B cell (primary cell): ENCODE measurements at regions not wholly inside any gene's neighbourhood (a gene's known extent, or its start where the extent isn't known, plus 50 kb on each side); places are given as distances from the start of the nearest gene placed in this dataset.

Experiments used
- ATAC-seq: fragments of 200-7000 bp; cut with Tn5 transposase; one replicate; pipeline ENCODE4 v1.10.0; 2021; ENCODE audit warnings: low read depth, mild to moderate bottlenecking, moderate number of reproducible peaks, moderate library complexity
- CTCF ChIA-PET: fragments of 350-600 bp; sonication (Branson Sonifier 250); formaldehyde crosslinking; loops from one replicate; lab custom pipeline; 2021; ENCODE audit warnings: antibody characterized with exemption, inconsistent platforms; lab: Charles Lee
- POLR2A ChIA-PET: fragments of 350-600 bp; sonication (Branson Sonifier 250); formaldehyde crosslinking; loops from one replicate; lab custom pipeline; 2021; ENCODE audit warnings: antibody characterized with exemption; lab: Charles Lee
- DNase-seq: peaks from one replicate; pipeline ENCODE4 v3.0.0; 2013
- H2AFZ ChIP-seq: 2 replicates; pipeline ENCODE4 v1.6.1; 2012; ENCODE audit warnings: mild to moderate bottlenecking, low read depth, low read length; ENCODE audit not compliant: insufficient read depth, poor library complexity, severe bottlenecking
- H3K27ac ChIP-seq, 2 donors: 1 replicate in 1 of 2; 2 replicates in 1 of 2; pipeline ENCODE4 v1.5.1; 2012 to 2013; ENCODE audit warnings: low read length in 2 of 2, mild to moderate bottlenecking in 2 of 2, moderate library complexity in 1 of 2
- H3K27me3 ChIP-seq, 4 experiments: fragments of 200-600 bp in 1 of 4; sonication (generic) in 1 of 4; replicated peaks in 1 of 4; 1 replicate in 2 of 4; 2 replicates in 2 of 4; pipeline versions ENCODE4 v1.6.1 to v1.7.0; 2013 to 2016; ENCODE audit warnings: low read length in 3 of 4, mild to moderate bottlenecking in 2 of 4, mixed read lengths in 1 of 4, moderate library complexity in 1 of 4; ENCODE audit not compliant: insufficient read depth in 4 of 4, control insufficient read depth in 3 of 4; ENCODE audit errors: control extremely low read depth in 1 of 4
- H3K36me3 ChIP-seq, 2 experiments: replicated peaks in 1 of 2; 1 replicate in 1 of 2; 2 replicates in 1 of 2; pipeline versions ENCODE4 v1.6.1 to v1.7.1; 2013; ENCODE audit warnings: low read length in 1 of 2; ENCODE audit not compliant: insufficient read depth in 2 of 2, control insufficient read depth in 1 of 2; ENCODE audit errors: control extremely low read depth in 1 of 2, extremely low read depth in 1 of 2
- H3K4me1 ChIP-seq, 2 donors: fragments of 200-600 bp in 1 of 2; sonication (generic) in 1 of 2; 1 replicate in 1 of 2; 2 replicates in 1 of 2; pipeline versions ENCODE4 v1.5.1 to v1.6.1; 2013 to 2017; ENCODE audit warnings: low read length in 2 of 2; ENCODE audit not compliant: control insufficient read depth in 2 of 2, insufficient read depth in 2 of 2
- H3K4me2 ChIP-seq: replicated peaks from 2 replicates; pipeline ENCODE3; 2012; ENCODE audit warnings: mild to moderate bottlenecking, low read depth, low read length; ENCODE audit not compliant: poor library complexity, severe bottlenecking
- H3K4me3 ChIP-seq, 5 experiments: fragments of 200-600 bp in 1 of 5; sonication (generic) in 1 of 5; 1 replicate in 3 of 5; 2 replicates in 2 of 5; pipeline versions ENCODE4 v1.5.1 to v1.7.0; 2011 to 2016; ENCODE audit warnings: low read length in 4 of 5, mild to moderate bottlenecking in 4 of 5, low read depth in 2 of 5, control low read depth in 1 of 5, moderate library complexity in 1 of 5; ENCODE audit not compliant: insufficient read depth in 1 of 5; ENCODE audit errors: control extremely low read depth in 1 of 5, extremely low read depth in 1 of 5
- H3K79me2 ChIP-seq: fragments of 200-600 bp; sonication (generic); one replicate; pipeline ENCODE4 v1.6.0; 2016; ENCODE audit warnings: low read length; ENCODE audit not compliant: control insufficient read depth, insufficient read depth
- H3K9ac ChIP-seq: fragments of 200-600 bp; sonication (generic); 2 replicates; pipeline ENCODE4 v1.6.1; 2017; ENCODE audit warnings: mild to moderate bottlenecking, low read length, moderate library complexity
- H3K9me3 ChIP-seq, 3 donors: one replicate each; pipeline versions ENCODE4 v1.6.1 to v1.7.1; 2013; ENCODE audit warnings: low read length in 2 of 3; ENCODE audit not compliant: control insufficient read depth in 2 of 3, insufficient read depth in 1 of 3; ENCODE audit errors: control extremely low read depth in 1 of 3
- H4K20me1 ChIP-seq: 2 replicates; pipeline ENCODE4 v1.6.0; 2012; ENCODE audit warnings: mild to moderate bottlenecking, low read length; ENCODE audit not compliant: insufficient read depth, control insufficient read depth, poor library complexity, severe bottlenecking
- H3K27ac Mint-ChIP-seq: one replicate; pipeline ENCODE4 v1.8.0; 2021; ENCODE audit warnings: mixed read lengths
- H3K27me3 Mint-ChIP-seq: one replicate; pipeline ENCODE4 v1.8.0; 2021; ENCODE audit warnings: mixed read lengths
- H3K4me1 Mint-ChIP-seq: one replicate; pipeline ENCODE4 v1.8.0; 2021; ENCODE audit warnings: mixed read lengths
- H3K4me3 Mint-ChIP-seq: one replicate; pipeline ENCODE4 v1.8.0; 2021; ENCODE audit warnings: mixed read lengths
- H3K9me3 Mint-ChIP-seq: one replicate; pipeline ENCODE4 v1.8.0; 2022; ENCODE audit warnings: mixed read lengths; ENCODE audit not compliant: insufficient read depth
- EZH2 ChIP-seq: IDR thresholded peaks from 2 replicates; pipeline ENCODE4 v1.6.1; 2012; ENCODE audit warnings: borderline replicate concordance, low read depth, mild to moderate bottlenecking, moderate library complexity, low read length; ENCODE audit not compliant: insufficient read depth, poor library complexity, severe bottlenecking
- WGBS: methylation state at CpG from one replicate; pipeline ENCODE4 v1.1.5; 2013; ENCODE audit warnings: missing lambda C conversion rate; ENCODE audit not compliant: insufficient coverage; 5-methylcytosine and 5-hydroxymethylcytosine counted together
- intact Hi-C: fragments of 100-400 bp; cut with micrococcal nuclease; formaldehyde crosslinking; loops from one replicate; pipeline ENCODE4 v1.10.0; 2022
- TF ChIP-seq, protein P1 (sequence below): fragments of 200-600 bp; IDR thresholded peaks from one replicate; pipeline ENCODE4 v1.8.0; 2022; ENCODE audit warnings: antibody characterized with exemption, mild to moderate bottlenecking

DNA sequence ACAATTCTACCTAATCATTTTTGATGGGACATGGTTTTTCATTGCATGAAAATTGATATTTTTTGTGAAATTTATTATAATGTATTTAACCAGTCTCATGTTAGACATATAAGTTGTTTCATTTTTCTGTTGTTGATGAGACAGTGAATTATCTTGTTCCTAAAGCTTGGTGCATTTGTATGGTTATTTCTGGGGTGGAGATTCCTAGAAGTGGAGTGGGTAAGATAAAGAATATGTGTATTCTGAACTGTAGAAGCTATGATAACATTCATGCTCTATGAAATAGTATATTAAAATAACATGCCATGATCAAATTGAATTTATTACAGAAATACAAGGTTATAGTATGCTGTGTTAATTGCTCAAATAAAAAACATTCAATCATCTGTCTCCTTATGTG lies 69.2 kb downstream of the BOLA3 start:
- CTCF ChIA-PET = interaction anchor here (0.7 to 1.5 kb wide), 2 partner anchors 87 to 124 kb away, joined by 3 to 4 read pairs; no protein-coding TSS in a partner anchor
- no peaks in the 10 kb centered on the region for H3K27me3 Mint-ChIP-seq
- no peak overlapping the region for H2AFZ ChIP-seq
- TF ChIP-seq, protein P1, sequence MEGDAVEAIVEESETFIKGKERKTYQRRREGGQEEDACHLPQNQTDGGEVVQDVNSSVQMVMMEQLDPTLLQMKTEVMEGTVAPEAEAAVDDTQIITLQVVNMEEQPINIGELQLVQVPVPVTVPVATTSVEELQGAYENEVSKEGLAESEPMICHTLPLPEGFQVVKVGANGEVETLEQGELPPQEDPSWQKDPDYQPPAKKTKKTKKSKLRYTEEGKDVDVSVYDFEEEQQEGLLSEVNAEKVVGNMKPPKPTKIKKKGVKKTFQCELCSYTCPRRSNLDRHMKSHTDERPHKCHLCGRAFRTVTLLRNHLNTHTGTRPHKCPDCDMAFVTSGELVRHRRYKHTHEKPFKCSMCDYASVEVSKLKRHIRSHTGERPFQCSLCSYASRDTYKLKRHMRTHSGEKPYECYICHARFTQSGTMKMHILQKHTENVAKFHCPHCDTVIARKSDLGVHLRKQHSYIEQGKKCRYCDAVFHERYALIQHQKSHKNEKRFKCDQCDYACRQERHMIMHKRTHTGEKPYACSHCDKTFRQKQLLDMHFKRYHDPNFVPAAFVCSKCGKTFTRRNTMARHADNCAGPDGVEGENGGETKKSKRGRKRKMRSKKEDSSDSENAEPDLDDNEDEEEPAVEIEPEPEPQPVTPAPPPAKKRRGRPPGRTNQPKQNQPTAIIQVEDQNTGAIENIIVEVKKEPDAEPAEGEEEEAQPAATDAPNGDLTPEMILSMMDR = no peak
- no peak for TF ChIP-seq EZH2
- no peaks in the 10 kb centered on the region for H3K9me3 Mint-ChIP-seq
- no peak for ATAC-seq
- POLR2A ChIA-PET = no interaction called here
- peaks cover 12 to 69% of the 10 kb centered on the region in 2 experiments for H3K36me3 ChIP-seq
- peaks cover 6% of the 10 kb centered on the region for H4K20me1 ChIP-seq
- H3K27me3 ChIP-seq = no peaks in the 10 kb centered on the region
- no peak overlapping the region for H3K9ac ChIP-seq
- H3K4me3 Mint-ChIP-seq = no peak overlapping the region
- H3K9me3 ChIP-seq = no peaks in the 10 kb centered on the region
- H3K4me1 ChIP-seq = peaks cover 3 to 6% of the 10 kb centered on the region in 2 donors
- H3K4me3 ChIP-seq = no peak overlapping the region
- peaks cover 14% of the 10 kb centered on the region for H3K4me1 Mint-ChIP-seq
- H3K27ac Mint-ChIP-seq = no peak overlapping the region
- H3K79me2 ChIP-seq = peaks cover 22% of the 10 kb centered on the region
- intact Hi-C loops = no loop called here
- no peak overlapping the region for H3K4me2 ChIP-seq
- DNase-seq = no peak
- no peak overlapping the region for H3K27ac ChIP-seq

DNA sequence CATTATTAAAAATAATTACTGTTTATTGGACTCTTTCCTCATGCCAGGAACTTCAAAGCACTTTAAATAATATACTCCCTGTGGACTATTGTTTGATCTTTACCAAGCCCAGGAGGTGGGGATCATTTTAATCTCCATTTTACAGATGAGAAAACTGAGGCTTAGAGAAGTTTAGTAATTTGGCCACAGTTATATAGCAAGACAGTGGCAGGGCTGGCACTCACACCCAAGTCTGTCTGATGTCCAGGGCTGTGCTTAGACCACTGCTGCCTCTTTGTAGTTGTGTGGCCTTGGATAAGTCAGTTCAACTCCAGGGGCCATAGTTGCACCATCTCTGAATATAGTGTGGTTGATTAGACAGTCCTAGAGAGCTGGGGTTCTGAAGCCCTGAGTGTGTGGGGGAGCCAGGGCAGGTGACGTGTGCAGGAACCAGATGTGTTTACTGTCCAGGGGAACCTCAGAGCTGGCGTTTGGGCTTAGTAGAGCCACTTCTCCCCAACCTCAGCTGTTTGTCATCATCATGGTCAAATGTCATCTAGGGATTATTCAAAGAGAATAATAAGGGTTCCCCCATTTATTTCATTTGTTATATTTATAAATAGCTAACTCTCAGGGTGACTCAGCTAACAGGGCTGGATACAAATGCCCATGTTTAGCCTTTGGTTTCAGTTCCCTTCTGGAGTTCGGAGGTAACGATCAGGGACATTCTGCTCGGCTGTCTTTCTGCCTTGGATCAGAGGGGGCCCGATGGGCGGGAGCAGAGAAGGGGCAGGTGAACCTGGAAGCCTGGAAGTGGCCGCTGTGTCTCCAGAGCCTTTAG lies 68.0 kb downstream of the BOLA3 start:
- peak; percentile 46 for DNase-seq
- intact Hi-C loops = loop anchor here (1.0 kb wide), 1 partner anchor 171 kb away; no protein-coding TSS in a partner anchor
- Histone ChIP-seq H3K4me2 (no peak overlapping the region), H3K4me3 (no peak overlapping the region), H3K9ac (no peak overlapping the region), H2AFZ (no peak overlapping the region), H4K20me1 (peaks cover 10% of the 10 kb centered on the region), H3K27ac (no peak overlapping the region), H3K79me2 (peaks cover 22% of the 10 kb centered on the region), H3K9me3 (no peaks in the 10 kb centered on the region), H3K36me3 (peaks cover 15 to 64% of the 10 kb centered on the region in 2 experiments), H3K27me3 (no peaks in the 10 kb centered on the region), H3K4me1 (peaks cover 3 to 6% of the 10 kb centered on the region in 2 donors)
- Mint-ChIP-seq H3K27ac (peak overlapping the region; percentile 81), H3K9me3 (no peaks in the 10 kb centered on the region), H3K4me3 (no peak overlapping the region), H3K4me1 (peaks cover 14% of the 10 kb centered on the region), H3K27me3 (no peaks in the 10 kb centered on the region)
- CTCF ChIA-PET = interaction anchor here (0.9 to 3.0 kb wide), 6 partner anchors 141 to 256 kb away, joined by 3 to 14 read pairs (median 8); no protein-coding TSS in a partner anchor
- TF ChIP-seq, protein P1 = no peak
- no peak for TF ChIP-seq EZH2
- POLR2A ChIA-PET = interaction anchor here (0.7 kb wide), 1 partner anchor 78 kb away, joined by 3 read pairs; no protein-coding TSS in a partner anchor
- ATAC-seq = peak; percentile 71
- WGBS = 58% methylated on average over 4 of the region's 8 CpGs
